ENCODE measurements at regions not wholly inside any gene's neighbourhood (a gene's known extent, or its start where the extent isn't known, plus 50 kb on each side); places are given as distances from the start of the nearest gene placed in this dataset.
"Not testable (repeated sequence)": the region's sequence is repeated elsewhere in the genome, so short reads cannot be mapped to it uniquely, and the experiment has no call there.

DNA sequence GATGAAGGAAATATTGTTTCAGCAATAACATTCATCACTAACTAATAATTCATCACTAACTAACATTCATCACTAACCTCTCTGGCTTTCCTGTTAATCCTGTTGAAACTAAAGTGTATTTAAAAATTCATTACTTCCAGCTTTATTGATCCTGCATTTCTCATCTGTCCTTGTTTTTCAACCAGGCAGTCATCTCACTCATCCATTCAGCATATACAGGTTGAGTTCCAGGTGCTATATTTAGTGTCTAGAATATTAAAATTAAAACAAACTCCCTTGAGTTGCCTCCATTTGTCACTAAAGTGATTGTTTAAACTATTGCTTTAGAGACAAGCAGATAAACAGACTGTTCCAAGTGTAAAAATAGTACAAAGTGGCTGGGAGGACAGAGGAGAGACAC lies 58.1 kb downstream of the ATXN7L3B start:
- no peak for DNase-seq

DNA sequence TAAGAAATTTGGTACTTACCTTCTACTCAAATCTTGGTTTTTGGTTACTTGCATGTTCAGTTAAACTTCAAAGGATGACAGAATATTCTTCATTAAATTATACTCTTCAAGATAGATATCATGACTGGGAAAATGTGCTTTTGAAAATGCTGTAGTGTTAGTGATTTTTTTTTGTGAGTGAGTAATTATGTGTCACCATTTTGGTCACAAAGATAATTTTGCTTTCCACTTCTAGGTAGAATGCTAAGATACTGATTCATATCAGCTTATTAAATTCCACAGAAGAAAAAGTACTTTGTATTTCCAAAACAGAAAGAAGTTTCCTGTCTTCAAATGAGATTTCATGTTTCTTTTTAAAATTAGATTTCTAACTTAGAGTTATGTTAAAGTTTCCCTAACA lies 61.2 kb downstream of the ATXN7L3B start:
- DNase-seq, result no peak

DNA sequence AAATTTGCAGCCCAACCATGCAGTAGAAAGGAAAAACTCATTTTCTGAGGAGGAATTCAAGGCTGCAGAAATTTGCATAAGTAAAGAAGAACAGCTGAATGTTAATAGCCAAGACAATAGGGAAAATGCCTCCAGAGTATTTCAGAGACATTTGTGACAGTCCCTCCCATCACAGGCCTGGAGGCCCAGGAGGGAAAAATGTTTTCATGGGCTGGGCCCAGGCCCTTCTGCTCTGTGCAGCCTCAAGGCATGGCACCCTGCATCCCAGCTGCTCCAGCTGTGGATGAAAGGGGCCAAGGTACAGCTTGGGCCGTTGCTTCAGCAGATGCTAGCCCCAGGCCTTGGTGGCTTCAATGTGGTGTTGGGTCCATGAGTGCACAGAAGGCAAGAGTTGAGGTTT lies 62.3 kb downstream of the ATXN7L3B start:
- DNase-seq, result no peak

- DNase-seq, result not testable (repeated sequence)
Measured at GRCh38 chr12:74600817-74601216, 63.2 kb downstream of the ATXN7L3B start.

GRCh38 chr12:74602881-74603672 lies 65.4 kb downstream of the ATXN7L3B start:
- no peak for DNase-seq

DNA sequence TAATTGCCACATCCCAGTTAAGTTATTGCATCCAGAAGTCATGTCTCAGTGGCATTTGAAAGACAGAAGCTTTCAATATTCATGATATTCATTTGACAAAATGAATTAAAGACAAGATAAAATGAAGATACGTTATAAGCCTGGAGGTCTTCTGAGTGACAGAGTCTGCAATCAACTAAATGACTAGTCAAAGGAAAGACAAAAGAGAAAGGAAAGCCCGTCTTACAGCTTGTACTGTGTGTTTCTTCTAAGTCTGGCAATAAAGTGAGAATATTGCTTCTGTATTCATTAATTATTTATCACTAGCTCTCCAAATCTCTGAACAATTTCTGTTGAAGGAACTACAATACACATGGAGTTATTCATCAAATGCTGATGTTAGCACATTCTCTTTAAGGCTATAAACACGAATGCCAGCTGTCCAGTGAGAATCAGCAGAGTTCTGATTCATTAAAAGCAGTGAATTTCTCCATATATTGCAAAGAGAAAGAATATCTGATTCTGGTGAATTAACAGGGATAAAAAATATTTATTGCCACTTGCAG lies 70.7 kb downstream of the ATXN7L3B start:
- DNase-seq, result no peak

DNA sequence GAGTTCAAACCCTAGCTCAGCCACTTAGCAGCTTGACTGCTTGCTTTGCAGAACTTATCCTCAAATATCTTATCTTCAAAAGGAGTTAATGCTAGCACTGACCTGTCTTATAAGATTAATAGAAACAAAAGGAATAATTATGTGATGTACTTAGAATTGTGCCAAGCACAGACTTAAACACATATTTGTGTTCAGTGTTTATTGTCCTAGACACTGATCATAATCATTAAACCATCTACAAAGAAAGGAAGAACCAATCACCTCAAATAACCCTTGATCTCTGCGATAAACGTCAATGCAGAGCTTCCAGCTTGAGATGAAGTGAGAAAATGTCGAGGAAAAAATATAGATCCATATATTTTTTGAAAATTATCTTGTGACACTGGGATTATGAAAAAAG lies 73.1 kb downstream of the ATXN7L3B start:
- DNase-seq, result no peak

DNA sequence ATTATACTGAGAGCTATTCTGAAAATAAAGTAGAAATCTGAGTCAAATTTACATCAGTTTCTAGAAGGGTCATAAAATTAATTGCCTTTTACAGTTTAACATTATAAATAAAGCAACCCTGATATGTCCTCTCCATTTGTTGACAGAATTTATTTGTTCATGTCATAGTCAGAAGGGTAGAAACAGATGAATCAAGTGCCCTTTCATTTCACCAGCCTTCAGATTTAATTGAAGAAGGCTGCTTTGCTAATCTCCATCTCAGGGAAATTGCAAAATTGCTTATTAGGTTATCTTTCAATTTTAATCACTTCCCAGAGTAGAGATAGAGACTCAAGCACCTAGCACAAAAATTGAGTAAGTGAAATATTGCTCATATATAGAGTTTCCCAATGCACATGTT lies 76.8 kb downstream of the ATXN7L3B start:
- no peak for DNase-seq

- DNase-seq, result no peak
Measured at GRCh38 chr12:74619084-74619483, 81.4 kb downstream of the ATXN7L3B start.

DNA sequence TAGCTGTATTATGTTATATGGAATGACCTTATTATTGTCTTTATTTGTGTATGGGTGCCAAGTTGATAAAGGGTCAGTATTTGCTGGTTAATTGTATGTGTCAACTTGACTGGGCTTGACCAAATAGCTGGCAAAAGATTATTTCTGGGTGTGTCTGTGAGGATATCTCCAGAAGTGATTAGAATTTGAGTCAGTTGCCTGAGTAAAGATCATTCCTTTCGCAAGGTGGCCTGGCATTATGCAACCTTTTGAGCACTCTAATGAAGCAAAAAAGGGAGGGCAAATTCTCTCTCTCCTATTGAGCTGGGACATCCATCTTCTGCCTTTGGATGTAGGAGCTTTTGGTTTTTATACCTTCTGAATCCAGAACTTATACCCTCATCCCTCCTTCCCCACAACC lies 82.2 kb downstream of the ATXN7L3B start:
- no peak for DNase-seq

GRCh38 chr12:74620921-74621320 lies 83.3 kb downstream of the ATXN7L3B start:
- DNase-seq, result no peak

DNA sequence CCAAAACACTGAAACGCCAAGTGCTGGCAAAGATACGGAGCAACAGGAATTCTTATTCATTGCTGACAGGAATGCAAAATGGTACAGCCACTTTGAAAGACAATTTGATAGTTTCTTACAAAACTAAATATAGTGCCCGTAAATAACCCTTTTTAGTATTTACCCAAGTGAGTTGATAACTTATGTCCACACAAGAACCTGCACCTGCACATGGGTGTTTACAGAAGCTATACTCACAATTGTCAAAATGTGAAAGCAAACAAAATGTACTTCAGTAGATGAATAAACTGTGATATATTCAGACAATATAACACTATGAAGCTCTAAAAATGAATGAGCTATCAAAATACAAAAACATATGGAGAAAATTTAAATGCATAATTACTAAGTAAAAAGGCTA lies 86.6 kb downstream of the ATXN7L3B start:
- DNase-seq, result peak; percentile 54 to 71

GRCh38 chr12:74626397-74626796 lies 88.8 kb downstream of the ATXN7L3B start:
- no peak for DNase-seq

GRCh38 chr12:74641262-74641661 lies 103.6 kb downstream of the ATXN7L3B start:
- DNase-seq, result no peak

DNA sequence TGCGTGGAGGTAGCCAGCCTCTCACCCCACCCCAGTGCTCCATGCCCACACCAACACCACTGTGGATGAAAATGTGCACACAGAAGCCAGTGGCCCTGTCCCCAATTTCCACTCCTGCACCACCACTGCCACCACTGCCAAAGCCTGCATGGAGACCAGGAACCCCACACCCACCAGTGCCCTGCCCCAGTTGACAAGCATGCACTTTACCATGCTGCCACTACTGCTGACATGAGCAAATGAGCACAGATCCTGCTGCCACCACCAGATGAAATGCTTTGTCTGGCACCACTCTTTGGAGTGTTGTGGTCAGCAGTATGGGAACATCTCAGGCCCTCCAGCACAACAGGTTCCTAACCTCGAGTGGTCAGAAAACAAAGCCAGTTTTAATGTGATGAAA lies 104.1 kb downstream of the ATXN7L3B start:
- DNase-seq, result no peak

GRCh38 chr12:74644681-74645080 lies 107.0 kb downstream of the ATXN7L3B start:
- DNase-seq, result no peak

DNA sequence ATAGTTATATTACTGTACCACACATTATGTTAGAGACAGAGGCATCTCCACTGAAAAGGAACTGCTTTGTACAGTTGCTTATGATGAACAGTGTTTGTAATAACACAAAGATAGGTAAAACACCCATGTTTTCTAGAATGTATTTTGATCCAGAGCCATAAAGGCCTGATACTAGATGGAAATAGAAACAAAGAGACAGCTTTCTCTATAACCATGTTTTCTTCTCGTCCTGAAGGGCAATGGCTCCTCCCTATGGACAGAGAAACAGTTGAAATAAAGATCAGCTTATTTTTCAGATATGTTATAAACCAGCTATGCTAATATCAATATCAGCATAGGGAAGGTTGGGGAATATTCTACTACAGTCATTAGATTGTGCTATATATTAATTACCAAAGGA lies 109.2 kb downstream of the ATXN7L3B start:
- DNase-seq, result no peak

- no peak for DNase-seq
Measured at GRCh38 chr12:74647256-74647655, 109.6 kb downstream of the ATXN7L3B start.

GRCh38 chr12:74656251-74656650 lies 118.6 kb downstream of the ATXN7L3B start:
- DNase-seq, result no peak

DNA sequence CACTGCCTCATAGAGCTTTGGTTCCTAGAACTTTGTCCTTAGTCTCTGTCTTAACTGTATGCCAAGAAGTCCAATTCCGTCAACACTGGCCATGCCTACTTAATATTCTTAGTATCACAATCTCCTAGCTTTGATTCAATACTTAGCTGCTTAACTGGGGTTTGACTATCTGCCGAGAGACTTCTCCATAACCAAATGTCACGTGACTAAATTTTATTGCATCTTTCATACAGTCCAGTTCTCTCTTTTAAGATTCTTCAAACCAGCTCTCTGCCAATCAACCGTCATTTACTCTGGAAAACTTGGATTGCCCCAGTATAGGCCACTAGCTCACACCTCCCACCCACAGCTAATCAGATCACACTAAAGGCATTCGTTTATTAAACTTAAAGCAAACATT lies 122.8 kb downstream of the ATXN7L3B start:
- DNase-seq, result no peak

DNA sequence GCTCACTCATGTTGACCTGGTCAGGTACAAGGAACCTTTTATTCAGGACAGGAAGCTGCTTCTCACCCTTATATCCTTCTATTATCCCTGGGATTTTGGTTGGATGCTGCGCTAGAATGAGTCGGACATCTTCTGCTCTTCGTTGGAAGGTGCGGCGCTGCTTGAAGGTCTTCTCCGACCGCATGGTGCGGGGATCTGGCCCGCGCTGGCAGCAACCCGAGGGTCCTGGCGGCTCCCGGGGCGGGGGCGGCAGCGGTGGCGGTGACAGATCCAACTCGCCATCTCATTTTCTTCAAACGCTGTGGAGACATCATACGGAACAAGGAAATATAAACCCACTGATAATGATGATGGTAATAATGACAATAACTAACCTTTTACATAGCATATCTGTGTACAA lies 126.3 kb downstream of the ATXN7L3B start:
- DNase-seq, result no peak

GRCh38 chr12:74665690-74666089 lies 128.1 kb downstream of the ATXN7L3B start:
- DNase-seq, result no peak

- no peak for DNase-seq
Measured at GRCh38 chr12:74671421-74671820, 133.8 kb downstream of the ATXN7L3B start.

DNA sequence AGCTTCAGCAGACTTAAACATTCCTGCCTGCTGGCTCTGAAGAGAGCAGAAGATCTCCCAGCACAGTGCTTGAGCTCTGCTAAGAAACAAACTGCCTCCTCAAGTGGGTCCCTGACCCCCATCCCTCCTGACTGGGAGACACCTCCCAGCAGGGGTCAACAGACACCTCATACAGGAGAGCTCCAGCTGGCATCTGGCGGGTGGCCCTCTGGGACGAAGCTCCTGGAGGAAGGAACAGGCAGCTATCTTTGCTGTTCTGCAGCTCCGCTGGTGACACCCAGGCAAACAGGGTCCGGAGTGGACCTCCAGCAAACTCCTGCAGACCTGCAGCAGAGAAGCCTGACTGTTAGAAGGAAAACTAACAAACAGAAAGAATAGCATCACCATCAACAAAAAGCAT lies 139.3 kb downstream of the ATXN7L3B start:
- not testable (repeated sequence) for DNase-seq

GRCh38 chr12:74685385-74685784 lies 147.8 kb downstream of the ATXN7L3B start:
- DNase-seq, result no peak
